HL-60 (cell line): ENCODE measurements at regions not wholly inside any gene's neighbourhood (a gene's known extent, or its start where the extent isn't known, plus 50 kb on each side); places are given as distances from the start of the nearest gene placed in this dataset.

ENCODE experiments used
- DNase-seq, 2 experiments: peaks; one replicate each; pipeline ENCODE4 v3.0.0-alpha.2; 2010 to 2020; ENCODE audit warnings: low read depth in 1 of 2, low spot score in 1 of 2
- H3K27ac ChIP-seq: fragments of 250-450 bp; sonication (Bioruptor Pico); replicated peaks from 2 replicates; pipeline ENCODE4 v1.5.1; 2020; ENCODE audit warnings: mild to moderate bottlenecking, moderate library complexity
- H3K27me3 ChIP-seq: fragments of 250-450 bp; sonication (Bioruptor Pico); 2 replicates; pipeline ENCODE4 v1.5.1; 2021; ENCODE audit warnings: mild to moderate bottlenecking, moderate library complexity; ENCODE audit not compliant: insufficient read depth, poor library complexity, severe bottlenecking
- H3K4me3 ChIP-seq: replicated peaks from 2 replicates; pipeline ENCODE4 v1.5.1; 2011; ENCODE audit warnings: mild to moderate bottlenecking, control low read depth, low read length; ENCODE audit not compliant: insufficient read depth
- GABPA ChIP-seq: IDR thresholded peaks from 2 replicates; pipeline ENCODE4 v1.6.1; 2012; ENCODE audit warnings: low read depth
- POLR2AphosphoS5 ChIP-seq: IDR thresholded peaks from 2 replicates; pipeline ENCODE4 v1.6.1; 2012; ENCODE audit warnings: low read depth
- SPI1 ChIP-seq: IDR thresholded peaks from 2 replicates; pipeline ENCODE4 v1.6.1; 2012; ENCODE audit warnings: low read depth, mild to moderate bottlenecking, borderline replicate concordance
- TF ChIP-seq, protein P1 (sequence below): IDR thresholded peaks from one replicate; pipeline ENCODE4 v1.5.1; 2011; ENCODE audit warnings: low read length, control low read depth, inconsistent platforms; ENCODE audit not compliant: insufficient read depth
- TF ChIP-seq, protein P2 (sequence below): IDR thresholded peaks from 2 replicates; pipeline ENCODE4 v1.6.1; 2012; ENCODE audit warnings: low read depth; ENCODE audit not compliant: insufficient replicate concordance

DNA sequence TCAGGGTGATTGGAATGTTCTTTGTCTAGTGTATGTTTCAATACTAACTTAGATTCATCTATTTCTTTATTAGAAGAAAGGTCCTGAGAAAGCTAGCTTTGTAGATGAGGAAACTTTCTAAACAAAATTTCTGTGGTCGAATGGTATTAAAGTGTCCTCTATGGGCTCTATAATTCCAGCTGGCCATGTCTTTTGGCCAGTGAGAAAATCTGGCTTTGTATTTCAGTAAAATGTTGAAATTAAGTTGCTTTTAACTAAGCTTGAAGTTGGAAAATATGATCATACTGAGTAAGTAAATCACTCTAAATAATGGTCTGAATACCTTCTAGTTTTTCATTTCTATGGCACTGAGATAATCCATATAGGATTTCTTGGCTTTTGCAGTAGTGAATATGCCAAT lies 148.8 kb downstream of the RDH14 start:
- no peak for TF ChIP-seq POLR2AphosphoS5
- TF ChIP-seq, protein P1, sequence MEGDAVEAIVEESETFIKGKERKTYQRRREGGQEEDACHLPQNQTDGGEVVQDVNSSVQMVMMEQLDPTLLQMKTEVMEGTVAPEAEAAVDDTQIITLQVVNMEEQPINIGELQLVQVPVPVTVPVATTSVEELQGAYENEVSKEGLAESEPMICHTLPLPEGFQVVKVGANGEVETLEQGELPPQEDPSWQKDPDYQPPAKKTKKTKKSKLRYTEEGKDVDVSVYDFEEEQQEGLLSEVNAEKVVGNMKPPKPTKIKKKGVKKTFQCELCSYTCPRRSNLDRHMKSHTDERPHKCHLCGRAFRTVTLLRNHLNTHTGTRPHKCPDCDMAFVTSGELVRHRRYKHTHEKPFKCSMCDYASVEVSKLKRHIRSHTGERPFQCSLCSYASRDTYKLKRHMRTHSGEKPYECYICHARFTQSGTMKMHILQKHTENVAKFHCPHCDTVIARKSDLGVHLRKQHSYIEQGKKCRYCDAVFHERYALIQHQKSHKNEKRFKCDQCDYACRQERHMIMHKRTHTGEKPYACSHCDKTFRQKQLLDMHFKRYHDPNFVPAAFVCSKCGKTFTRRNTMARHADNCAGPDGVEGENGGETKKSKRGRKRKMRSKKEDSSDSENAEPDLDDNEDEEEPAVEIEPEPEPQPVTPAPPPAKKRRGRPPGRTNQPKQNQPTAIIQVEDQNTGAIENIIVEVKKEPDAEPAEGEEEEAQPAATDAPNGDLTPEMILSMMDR = no peak
- no peak for TF ChIP-seq GABPA
- TF ChIP-seq, protein P2, sequence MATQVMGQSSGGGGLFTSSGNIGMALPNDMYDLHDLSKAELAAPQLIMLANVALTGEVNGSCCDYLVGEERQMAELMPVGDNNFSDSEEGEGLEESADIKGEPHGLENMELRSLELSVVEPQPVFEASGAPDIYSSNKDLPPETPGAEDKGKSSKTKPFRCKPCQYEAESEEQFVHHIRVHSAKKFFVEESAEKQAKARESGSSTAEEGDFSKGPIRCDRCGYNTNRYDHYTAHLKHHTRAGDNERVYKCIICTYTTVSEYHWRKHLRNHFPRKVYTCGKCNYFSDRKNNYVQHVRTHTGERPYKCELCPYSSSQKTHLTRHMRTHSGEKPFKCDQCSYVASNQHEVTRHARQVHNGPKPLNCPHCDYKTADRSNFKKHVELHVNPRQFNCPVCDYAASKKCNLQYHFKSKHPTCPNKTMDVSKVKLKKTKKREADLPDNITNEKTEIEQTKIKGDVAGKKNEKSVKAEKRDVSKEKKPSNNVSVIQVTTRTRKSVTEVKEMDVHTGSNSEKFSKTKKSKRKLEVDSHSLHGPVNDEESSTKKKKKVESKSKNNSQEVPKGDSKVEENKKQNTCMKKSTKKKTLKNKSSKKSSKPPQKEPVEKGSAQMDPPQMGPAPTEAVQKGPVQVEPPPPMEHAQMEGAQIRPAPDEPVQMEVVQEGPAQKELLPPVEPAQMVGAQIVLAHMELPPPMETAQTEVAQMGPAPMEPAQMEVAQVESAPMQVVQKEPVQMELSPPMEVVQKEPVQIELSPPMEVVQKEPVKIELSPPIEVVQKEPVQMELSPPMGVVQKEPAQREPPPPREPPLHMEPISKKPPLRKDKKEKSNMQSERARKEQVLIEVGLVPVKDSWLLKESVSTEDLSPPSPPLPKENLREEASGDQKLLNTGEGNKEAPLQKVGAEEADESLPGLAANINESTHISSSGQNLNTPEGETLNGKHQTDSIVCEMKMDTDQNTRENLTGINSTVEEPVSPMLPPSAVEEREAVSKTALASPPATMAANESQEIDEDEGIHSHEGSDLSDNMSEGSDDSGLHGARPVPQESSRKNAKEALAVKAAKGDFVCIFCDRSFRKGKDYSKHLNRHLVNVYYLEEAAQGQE = no peak
- no peak for TF ChIP-seq SPI1
- DNase-seq = no peak
- H3K27me3 ChIP-seq = no peaks in the 10 kb centered on the region
- H3K4me3 ChIP-seq = no peak overlapping the region
- H3K27ac ChIP-seq = no peak overlapping the region

DNA sequence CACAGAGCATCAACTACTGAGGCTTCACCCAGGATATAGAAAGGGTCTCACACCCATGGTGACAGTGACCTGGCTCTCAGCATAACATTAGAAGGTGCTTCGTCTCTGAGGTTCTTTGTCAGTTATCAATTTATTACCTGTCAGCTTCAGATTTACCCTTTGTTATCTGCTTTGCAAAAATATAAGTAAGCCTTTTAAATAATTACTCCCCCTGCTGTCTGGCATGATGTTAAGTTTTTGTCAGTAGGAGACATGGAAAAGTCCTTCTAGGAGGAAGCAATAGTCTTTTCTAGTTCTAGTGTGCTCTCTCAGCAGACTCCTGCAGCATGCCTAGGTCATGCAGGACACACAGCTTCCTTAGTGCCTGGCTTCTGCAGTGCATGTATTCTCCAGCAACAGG lies 149.9 kb downstream of the RDH14 start:
- Histone ChIP-seq H3K27me3 (no peaks in the 10 kb centered on the region), H3K27ac (no peak overlapping the region), H3K4me3 (no peak overlapping the region)
- TF ChIP-seq, protein P1 = no peak
- TF ChIP-seq GABPA (no peak), SPI1 (no peak), POLR2AphosphoS5 (no peak)
- TF ChIP-seq, protein P2 = no peak
- no peak for DNase-seq

DNA sequence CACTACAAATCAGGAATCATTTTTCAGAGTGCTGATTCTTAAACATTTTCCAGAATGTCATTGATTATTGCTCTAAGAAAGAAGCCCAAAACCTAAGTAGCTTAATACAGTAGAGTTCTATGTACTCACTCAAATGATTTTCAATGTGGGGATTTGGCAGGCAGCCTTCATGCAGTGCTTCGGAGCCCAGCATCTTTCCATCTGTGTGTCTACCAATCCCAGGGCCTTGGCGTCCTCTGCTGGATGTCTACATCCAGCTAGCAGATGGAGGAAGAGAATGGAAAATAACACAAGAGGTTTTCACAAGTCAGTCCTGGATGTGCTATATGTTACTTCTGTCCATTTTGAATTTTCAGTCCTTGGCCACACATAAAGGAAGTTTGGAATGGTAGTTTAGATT lies 151.8 kb downstream of the RDH14 start:
- Histone ChIP-seq H3K27ac (no peak overlapping the region), H3K27me3 (no peaks in the 10 kb centered on the region), H3K4me3 (no peak overlapping the region)
- no peak for DNase-seq
- TF ChIP-seq SPI1 (no peak), POLR2AphosphoS5 (no peak), GABPA (no peak)
- TF ChIP-seq, protein P2 = no peak
- TF ChIP-seq, protein P1 = no peak
